Uterus (tissue), 2 donors: ENCODE measurements at regions not wholly inside any gene's neighbourhood (a gene's known extent, or its start where the extent isn't known, plus 50 kb on each side); places are given as distances from the start of the nearest gene placed in this dataset.

Experiments used
- POLR2A ChIP-seq, 2 donors: fragments of 450-650 bp; IDR thresholded peaks; one replicate each; pipeline ENCODE4 v1.6.1; 2016; ENCODE audit warnings: antibody characterized with exemption in 2 of 2, mild to moderate bottlenecking in 1 of 2, moderate library complexity in 1 of 2
- TF ChIP-seq, protein P1 (sequence below), 4 experiments: fragments of 200-600 bp in 2 of 4; fragments of 450-650 bp in 2 of 4; sonication (generic) in 2 of 4; IDR thresholded peaks; one replicate each; pipeline ENCODE4 v1.5.1; 2016 to 2019; ENCODE audit warnings: antibody characterized with exemption in 4 of 4, mild to moderate bottlenecking in 2 of 4, moderate library complexity in 1 of 4

- TF ChIP-seq, protein P1, sequence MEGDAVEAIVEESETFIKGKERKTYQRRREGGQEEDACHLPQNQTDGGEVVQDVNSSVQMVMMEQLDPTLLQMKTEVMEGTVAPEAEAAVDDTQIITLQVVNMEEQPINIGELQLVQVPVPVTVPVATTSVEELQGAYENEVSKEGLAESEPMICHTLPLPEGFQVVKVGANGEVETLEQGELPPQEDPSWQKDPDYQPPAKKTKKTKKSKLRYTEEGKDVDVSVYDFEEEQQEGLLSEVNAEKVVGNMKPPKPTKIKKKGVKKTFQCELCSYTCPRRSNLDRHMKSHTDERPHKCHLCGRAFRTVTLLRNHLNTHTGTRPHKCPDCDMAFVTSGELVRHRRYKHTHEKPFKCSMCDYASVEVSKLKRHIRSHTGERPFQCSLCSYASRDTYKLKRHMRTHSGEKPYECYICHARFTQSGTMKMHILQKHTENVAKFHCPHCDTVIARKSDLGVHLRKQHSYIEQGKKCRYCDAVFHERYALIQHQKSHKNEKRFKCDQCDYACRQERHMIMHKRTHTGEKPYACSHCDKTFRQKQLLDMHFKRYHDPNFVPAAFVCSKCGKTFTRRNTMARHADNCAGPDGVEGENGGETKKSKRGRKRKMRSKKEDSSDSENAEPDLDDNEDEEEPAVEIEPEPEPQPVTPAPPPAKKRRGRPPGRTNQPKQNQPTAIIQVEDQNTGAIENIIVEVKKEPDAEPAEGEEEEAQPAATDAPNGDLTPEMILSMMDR (IDR thresholded peaks at IDR 0.05), result no peak
- no peak for TF ChIP-seq POLR2A (IDR thresholded peaks at IDR 0.05)
Measured at GRCh38 chr2:235149736-235150135, 197.9 kb downstream of the SH3BP4 start.
